ENCODE measurements at regions not wholly inside any gene's neighbourhood (a gene's known extent, or its start where the extent isn't known, plus 50 kb on each side); places are given as distances from the start of the nearest gene placed in this dataset.

DNA sequence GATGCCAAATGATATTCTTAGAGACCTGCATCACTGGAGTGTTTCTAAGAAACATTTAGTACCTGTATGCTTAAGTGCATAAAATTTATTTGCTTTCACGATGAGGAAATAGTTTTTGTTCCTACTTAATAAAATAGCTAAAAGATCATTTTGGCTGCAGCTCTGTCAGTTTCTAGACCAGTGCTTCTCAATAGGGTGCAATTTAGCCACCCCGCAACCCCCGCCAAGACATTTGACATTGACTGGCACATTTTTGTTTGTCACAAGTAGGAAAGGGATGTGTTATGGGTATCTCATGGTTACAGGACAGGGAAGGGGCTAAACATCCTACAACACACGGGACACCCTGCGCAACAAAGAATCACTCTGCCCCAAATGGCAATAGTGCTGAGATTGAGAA, 335.7 kb upstream of the HSF2 start:
- Histone ChIP-seq H3K4me3 (no peak overlapping the region), H3K4me2 (ENCODE audit: control insufficient read depth, insufficient read depth) (no peak overlapping the region), H3K9me3 (replicated peaks; ENCODE audit: control insufficient read depth, insufficient read depth, low read length) (no peaks in the 10 kb centered on the region), H3K4me1 (ENCODE audit: control insufficient read depth, insufficient read depth, low read length) (no peaks in the 10 kb centered on the region), H3K27me3 (replicated peaks in 1 of 2; ENCODE audit: control insufficient read depth in 2 of 2, insufficient read depth in 2 of 2, low read length in 1 of 2) (no peaks in the 10 kb centered on the region), H3K9ac (ENCODE audit: control insufficient read depth, insufficient read depth, low read length) (no peak overlapping the region), H3K27ac (ENCODE audit: control insufficient read depth, insufficient read depth) (no peak overlapping the region), H3K36me3 (ENCODE audit: control insufficient read depth in 2 of 2, insufficient read depth in 2 of 2, low read length in 1 of 2) (no peaks in the 10 kb centered on the region), H4K20me1 (ENCODE audit: control insufficient read depth, insufficient read depth) (no peaks in the 10 kb centered on the region), H2AFZ (ENCODE audit: control insufficient read depth, low read depth, low read length) (no peak overlapping the region), H3K79me2 (ENCODE audit: control insufficient read depth, insufficient read depth, low read length) (no peaks in the 10 kb centered on the region)
- in situ Hi-C loops (cut with MboI): no loop called here
- intact Hi-C loops (cut with micrococcal nuclease; ENCODE audit: unreplicated experiment): no loop called here
- ChIA-PET POLR2A (no interaction called here), CTCF (no interaction called here), SMC1A (ENCODE audit: uncharacterized antibody, unreplicated experiment) (no interaction called here), RAD21 (ENCODE audit: unreplicated experiment) (no interaction called here)
- no peak for FAIRE-seq
- BruUV-seq (replicated peaks): no TSS peak
- DNase-seq (ENCODE audit: low read depth, low spot score): no peak
- WGBS (ENCODE audit: insufficient coverage, insufficient replicate concordance, low lambda C conversion rate, missing lambda C conversion rate): 74% methylated on average over 5 of the region's 5 CpGs
- ATAC-seq: no peak
- no peak for TF ChIP-seq ZNF24 (IDR thresholded peaks at IDR 0.05)
- TF ChIP-seq, protein P1, sequence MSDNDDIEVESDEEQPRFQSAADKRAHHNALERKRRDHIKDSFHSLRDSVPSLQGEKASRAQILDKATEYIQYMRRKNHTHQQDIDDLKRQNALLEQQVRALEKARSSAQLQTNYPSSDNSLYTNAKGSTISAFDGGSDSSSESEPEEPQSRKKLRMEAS (IDR thresholded peaks at IDR 0.05; ENCODE audit: low read depth, low read length): no peak
- TF ChIP-seq, protein P2, sequence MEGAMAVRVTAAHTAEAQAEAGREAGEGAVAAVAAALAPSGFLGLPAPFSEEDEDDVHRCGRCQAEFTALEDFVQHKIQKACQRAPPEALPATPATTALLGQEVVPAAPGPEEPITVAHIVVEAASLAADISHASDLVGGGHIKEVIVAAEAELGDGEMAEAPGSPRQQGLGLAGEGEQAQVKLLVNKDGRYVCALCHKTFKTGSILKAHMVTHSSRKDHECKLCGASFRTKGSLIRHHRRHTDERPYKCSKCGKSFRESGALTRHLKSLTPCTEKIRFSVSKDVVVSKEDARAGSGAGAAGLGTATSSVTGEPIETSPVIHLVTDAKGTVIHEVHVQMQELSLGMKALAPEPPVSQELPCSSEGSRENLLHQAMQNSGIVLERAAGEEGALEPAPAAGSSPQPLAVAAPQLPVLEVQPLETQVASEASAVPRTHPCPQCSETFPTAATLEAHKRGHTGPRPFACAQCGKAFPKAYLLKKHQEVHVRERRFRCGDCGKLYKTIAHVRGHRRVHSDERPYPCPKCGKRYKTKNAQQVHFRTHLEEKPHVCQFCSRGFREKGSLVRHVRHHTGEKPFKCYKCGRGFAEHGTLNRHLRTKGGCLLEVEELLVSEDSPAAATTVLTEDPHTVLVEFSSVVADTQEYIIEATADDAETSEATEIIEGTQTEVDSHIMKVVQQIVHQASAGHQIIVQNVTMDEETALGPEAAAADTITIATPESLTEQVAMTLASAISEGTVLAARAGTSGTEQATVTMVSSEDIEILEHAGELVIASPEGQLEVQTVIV (IDR thresholded peaks at IDR 0.05; ENCODE audit: borderline replicate concordance, partially characterized antibody): no peak
- TF ChIP-seq GABPA (IDR thresholded peaks at IDR 0.05; ENCODE audit: low read depth): no peak
- TF ChIP-seq IRF4 (IDR thresholded peaks at IDR 0.05; ENCODE audit: low read depth, low read length): no peak
- TF ChIP-seq EZH2 (IDR thresholded peaks at IDR 0.05; ENCODE audit: borderline replicate concordance, control insufficient read depth, low read depth, low read length): no peak
- TF ChIP-seq, protein P3, sequence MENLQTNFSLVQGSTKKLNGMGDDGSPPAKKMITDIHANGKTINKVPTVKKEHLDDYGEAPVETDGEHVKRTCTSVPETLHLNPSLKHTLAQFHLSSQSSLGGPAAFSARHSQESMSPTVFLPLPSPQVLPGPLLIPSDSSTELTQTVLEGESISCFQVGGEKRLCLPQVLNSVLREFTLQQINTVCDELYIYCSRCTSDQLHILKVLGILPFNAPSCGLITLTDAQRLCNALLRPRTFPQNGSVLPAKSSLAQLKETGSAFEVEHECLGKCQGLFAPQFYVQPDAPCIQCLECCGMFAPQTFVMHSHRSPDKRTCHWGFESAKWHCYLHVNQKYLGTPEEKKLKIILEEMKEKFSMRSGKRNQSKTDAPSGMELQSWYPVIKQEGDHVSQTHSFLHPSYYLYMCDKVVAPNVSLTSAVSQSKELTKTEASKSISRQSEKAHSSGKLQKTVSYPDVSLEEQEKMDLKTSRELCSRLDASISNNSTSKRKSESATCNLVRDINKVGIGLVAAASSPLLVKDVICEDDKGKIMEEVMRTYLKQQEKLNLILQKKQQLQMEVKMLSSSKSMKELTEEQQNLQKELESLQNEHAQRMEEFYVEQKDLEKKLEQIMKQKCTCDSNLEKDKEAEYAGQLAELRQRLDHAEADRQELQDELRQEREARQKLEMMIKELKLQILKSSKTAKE (IDR thresholded peaks at IDR 0.05; ENCODE audit: low read depth, poor library complexity, severe bottlenecking): no peak
- TF ChIP-seq POU2F2 (IDR thresholded peaks at IDR 0.05; ENCODE audit: borderline replicate concordance, low read depth, low read length): no peak
- TF ChIP-seq MLLT1 (IDR thresholded peaks at IDR 0.05): no peak
- no peak for TF ChIP-seq KAT2A (conservative IDR thresholded peaks at IDR 0.05; ENCODE audit: control insufficient read depth, low read depth, low read length)
- TF ChIP-seq CHD2 (IDR thresholded peaks at IDR 0.05; ENCODE audit: borderline replicate concordance, low read depth, low read length): no peak
- TF ChIP-seq BCL11A (IDR thresholded peaks at IDR 0.05; ENCODE audit: low read depth, low read length): no peak
- TF ChIP-seq MEF2B (IDR thresholded peaks at IDR 0.05; ENCODE audit: partially characterized antibody, poor library complexity, severe bottlenecking): no peak
- no peak for TF ChIP-seq BCL3 (IDR thresholded peaks at IDR 0.05; ENCODE audit: borderline replicate concordance, insufficient read depth, low read depth, low read length, poor library complexity, severe bottlenecking)
- no peak for TF ChIP-seq ESRRA (IDR thresholded peaks at IDR 0.05; ENCODE audit: low read length)
- TF ChIP-seq IKZF2 (IDR thresholded peaks at IDR 0.05): no peak
- TF ChIP-seq RB1 (IDR thresholded peaks at IDR 0.05; ENCODE audit: borderline replicate concordance): no peak
- no peak for TF ChIP-seq JUND (IDR thresholded peaks at IDR 0.05; ENCODE audit: low read depth, low read length)

All from GM12878 (cell line).